ENCODE measurements at regions not wholly inside any gene's neighbourhood (a gene's known extent, or its start where the extent isn't known, plus 50 kb on each side); places are given as distances from the start of the nearest gene placed in this dataset.

GRCh38 chr10:6305401-6306321 lies 102.9 kb downstream of the PFKFB3 start:
- DNase-seq: no peak

GRCh38 chr10:6306917-6307316 lies 104.2 kb downstream of the PFKFB3 start:
- no peak for DNase-seq

- no peak for DNase-seq
Observed at GRCh38 chr10:6309816-6310215, 107.1 kb downstream of the PFKFB3 start.

DNA sequence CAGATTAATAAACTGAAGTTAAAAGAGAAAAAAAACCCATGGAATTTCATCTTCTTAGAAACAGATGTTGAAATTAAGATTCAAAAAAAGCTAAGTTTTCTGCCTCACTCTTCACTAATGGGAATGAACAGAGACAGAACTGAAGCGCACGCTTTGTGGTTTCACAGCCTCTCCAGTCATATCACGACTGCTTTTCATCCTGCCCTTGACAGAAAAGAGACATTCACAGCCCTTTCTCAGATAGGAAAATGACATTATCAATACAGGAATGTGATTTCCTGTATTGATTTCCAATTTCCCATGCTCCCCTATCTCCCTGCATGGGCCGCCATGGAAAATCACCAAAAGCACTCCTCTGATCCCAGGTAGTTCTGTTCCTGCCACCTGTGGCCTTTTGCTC lies 108.2 kb downstream of the PFKFB3 start:
- DNase-seq: no peak

DNA sequence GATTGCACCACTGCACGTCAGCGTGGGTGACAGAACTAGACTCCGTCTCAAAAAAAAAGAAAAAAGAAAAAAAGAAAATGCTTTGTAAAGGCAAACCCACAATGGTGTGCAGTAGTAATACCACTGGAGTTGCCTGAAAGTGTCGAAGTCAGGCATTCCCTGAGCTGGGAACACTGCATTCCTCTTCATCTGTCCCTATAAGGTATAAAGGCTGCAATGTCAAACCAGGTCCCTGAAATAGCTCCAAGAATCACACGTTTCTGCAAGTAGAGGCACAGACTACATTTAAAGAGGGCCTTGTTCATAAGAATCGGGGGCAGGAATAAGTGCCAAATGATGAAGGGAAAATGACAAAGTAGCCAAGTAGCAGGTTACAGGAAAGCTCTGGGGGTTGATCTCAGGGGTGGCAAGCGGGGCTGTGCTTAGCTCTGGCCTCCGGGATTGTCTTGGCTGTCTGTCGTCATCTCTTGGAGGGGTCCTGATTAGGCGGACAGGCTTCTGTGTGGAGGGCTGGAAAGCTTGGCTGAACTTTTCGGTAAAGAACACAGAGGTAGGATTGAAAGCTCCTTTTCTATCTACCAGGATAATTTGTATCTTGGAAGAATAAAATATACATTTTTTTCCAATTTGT lies 109.1 kb downstream of the PFKFB3 start:
- no peak for DNase-seq

DNA sequence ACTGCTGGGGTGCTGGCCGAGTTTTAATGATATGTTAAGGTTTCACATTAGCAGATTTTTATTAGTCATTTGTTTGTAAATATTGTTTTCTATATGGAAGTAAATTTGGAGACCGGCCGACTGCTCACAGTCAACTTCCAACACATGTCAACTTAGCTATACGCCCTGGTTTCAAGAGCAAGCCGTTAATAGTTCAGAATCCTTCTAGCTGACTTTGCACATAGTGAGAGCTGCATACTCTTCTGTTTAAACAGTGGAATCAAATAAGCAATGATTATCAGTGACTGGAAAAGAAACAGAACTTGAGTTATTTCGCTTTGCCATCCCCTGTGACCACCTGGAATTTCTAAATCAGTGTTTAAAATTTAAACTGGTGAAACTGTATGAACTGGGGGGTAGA lies 109.9 kb downstream of the PFKFB3 start:
- no peak for DNase-seq

DNA sequence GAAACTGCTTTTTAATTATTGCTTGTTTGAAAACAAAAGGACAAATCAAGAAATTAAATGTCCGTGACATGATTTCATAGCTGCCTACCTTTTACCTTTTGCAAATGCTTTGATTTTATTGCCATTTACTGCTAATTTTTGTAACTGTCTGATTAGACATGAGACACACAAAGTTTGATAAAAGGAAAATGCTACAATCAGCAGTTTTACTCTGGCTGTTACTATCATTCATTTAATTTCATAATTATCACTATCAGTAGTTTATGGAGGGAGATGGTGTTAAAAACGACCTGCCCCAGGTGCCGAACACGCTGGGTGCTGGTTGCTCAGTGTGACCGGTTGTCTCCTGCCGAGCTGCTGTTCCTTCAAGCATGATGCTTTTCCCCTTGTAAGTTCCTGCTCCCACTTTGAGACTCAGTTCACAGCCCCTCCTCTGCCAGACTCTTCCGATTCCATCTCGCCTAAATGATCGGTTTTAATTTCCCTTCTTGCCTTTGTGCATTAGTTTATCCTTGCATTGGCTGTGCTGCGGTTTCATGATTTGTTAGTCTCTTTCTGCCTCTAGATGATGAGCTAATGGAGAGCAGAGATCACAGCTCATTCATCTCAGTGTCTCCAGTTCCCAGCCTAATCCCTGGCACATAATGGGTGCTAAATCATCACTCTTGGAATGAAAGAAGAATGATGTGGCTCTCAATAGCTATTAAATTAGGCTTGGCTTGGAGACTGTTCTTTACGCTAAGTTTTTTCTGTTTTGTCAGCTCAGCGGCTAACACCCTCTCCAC lies 110.6 kb downstream of the PFKFB3 start:
- DNase-seq: no peak

DNA sequence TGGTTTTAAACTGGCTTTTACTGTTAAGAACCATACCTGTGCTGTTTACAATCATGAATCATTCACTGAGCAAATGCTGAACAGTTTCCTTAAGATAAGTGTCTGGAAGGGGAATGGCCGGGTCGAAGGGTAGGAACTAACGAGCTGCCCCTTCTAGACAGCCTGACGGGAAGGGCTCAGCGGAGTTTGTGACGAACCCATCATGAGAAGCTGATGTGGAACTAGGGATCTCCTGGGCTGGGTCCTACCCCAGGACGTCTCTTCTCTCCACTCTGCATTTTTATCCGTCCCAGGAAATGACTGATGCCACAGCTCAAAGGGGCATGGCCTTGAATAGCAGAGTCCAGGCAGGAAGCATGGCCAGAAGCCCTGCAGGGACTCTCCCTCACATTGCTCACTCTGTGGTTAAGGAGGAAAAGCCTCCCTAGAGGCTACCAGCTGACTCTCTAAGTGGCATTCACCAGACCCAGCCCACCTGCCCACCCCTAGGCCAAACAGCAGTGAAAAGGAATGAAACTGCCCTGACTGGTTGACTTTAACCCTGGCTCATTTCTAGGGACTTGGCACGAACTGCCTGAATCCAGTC lies 112.0 kb downstream of the PFKFB3 start:
- DNase-seq: no peak

DNA sequence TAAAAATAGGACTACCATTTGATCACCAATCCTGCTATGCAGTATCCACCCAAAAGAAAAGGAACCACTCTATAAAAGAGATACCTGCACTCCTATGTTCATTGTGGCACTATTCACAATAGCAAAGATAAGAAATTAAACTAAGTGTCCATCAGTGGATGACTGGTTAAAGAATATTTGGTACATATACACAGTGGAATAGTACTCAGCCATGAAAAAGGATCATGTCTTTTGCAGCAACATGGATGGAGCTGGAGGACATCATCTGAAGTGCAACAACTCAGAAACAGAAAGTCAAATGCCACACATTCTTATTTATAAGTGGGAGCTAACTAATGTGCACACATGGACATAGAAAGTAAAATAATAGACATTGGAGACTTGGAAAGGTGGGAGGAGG lies 116.4 kb downstream of the PFKFB3 start:
- no peak for DNase-seq

GRCh38 chr10:6320320-6321010 lies 117.7 kb downstream of the PFKFB3 start:
- no peak for DNase-seq

DNA sequence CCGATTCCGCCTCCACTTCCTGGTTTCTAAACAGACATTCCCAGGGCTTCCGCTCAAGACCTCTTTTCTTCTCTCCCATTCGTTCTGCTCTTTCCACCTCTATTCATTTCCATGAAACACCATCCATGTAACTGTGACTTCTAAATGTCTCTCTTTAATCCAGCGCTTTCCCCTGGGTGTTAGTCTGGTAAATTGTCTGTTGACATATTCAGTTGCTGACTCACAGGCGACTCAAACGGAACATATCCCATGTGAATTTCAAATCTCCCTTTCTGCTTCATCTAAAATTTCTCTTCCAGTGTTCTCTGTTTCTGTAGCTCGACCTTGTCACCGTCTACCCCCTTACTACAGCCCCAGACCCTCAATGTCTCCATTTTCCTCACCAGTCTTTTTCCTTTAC lies 119.1 kb downstream of the PFKFB3 start:
- no peak for DNase-seq

DNA sequence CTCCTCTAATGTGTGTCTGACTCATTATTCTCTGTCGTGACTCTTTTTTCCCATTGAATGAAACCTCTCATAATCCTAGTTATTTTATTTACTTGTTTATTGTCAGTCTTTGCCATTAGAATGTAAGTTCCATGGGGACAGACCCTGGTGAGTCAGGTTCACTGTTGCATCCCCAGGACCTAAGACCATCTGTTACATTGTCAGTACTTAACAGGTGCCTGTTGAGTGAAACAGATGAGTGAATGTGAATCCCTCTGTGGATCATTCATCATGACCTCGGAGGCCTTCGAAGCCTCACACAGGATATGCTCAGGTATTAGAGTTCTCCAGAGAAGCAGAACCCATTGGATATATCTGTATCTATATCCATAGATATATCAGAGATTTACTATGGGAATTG lies 120.1 kb downstream of the PFKFB3 start:
- no peak for DNase-seq

DNA sequence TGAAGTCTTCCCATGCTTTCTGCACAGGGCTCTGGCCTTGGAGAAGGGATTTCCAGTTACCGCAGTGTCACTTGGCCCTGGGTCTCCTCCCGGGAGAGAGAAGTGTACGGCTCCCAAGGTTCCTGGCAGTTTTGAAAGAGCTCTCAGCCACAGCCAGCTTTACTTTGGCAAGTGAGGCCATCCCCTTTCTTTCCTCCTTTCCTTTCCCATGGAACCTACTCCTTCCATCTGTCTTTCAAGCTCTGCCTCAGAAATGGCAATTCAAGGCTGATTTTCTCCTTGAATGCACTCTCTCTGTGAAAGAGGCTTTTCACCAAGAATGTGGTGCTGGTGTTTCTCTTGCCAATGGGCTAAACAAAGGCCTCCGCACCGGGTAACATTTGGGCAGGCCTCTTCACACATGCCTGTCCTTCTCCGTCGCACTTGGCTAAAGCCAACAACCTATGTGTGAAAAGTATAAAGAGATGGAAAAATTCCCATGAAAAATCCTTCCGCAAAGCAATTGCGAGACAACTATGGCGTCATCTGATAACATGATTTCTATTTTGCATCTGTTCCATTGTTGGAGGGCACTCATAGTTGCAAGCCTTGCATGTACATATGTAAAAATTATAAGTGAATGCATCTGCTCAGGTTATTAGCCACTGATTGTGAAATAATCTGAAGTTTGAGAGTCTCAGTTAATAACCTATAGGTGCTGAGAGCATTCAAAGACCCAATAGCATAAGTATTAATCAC lies 125.4 kb downstream of the PFKFB3 start:
- no peak for DNase-seq

- DNase-seq: no peak
Observed at GRCh38 chr10:6328699-6329423, 126.1 kb downstream of the PFKFB3 start.

DNA sequence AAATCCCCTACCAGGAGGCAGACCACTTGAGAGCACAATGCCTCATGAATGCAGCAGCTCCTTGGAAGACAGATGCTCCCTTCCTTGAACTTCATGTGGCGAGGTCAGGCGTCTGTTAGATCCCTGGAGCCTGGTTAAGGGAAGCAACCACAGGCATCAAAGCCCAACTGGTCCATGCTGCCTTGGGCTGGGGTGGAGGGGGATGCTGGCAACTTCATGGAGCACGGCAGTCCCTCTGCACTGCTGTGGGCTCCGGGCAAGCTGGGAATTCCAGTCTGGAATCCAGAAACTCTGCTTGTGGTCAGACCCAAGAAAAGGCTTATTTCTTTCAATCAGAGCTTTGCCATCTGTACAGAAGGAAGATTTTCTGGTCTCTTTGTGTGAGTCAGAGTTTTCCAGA lies 130.4 kb downstream of the PFKFB3 start:
- DNase-seq: no peak

- DNase-seq: no peak
Observed at GRCh38 chr10:6333973-6334372, 131.2 kb downstream of the PFKFB3 start.

DNA sequence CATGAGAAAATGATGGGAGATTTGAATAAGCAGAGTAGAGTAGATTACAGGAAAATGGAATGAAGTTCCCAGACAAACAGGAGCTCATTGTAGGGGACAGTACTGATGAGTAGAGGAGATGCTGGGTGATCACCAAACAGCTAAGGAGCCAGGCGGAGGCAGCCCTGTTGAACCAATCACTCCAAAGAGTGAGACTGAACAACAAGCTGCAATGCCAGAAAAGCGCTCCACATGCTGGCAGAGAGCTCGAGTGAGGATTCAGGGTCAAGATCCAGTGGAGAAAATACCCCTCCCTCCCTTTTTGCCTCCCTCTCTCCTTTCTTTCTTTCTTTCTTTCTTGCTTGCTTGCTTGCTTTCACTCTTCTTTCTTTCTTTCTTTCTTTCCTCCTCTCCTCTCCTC lies 133.3 kb downstream of the PFKFB3 start:
- DNase-seq: no peak

DNA sequence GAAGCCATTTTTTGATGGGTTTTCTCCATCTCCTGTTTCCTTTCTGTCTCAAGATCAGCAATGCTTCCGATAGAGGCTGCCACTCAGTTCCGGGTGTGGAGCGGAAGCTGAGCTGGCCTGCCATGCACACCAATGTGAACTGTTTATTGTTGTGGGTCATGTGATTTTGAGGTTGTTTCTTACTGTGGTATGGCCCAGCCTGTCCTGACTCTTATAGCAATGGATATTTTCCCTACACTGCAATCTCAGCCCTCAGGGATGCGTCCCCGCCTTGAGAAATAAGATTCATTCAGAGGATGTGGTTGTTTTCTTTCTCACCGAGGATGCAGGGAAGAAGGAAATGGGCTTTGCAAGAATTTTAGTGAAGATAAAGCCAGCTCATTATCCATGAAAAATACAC lies 134.7 kb downstream of the PFKFB3 start:
- DNase-seq: no peak

DNA sequence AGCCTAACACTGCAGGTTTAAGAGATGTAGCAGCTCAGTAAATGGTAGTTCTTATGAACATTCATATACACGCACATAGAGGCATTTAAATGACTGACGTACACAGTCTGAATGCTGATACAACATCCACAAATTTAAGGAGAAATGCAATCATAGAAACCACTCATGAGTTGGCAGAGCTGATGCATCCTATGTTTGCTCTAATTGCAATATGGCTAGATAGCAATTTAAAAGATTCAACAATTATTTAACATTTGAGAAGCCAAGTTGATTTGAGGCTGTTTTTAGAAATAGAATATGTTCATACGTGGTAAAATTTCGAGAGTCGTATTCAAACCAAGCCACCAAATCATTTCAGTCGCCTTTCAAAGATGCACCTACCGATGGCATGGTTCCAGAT lies 135.6 kb downstream of the PFKFB3 start:
- DNase-seq: no peak

- no peak for DNase-seq
Observed at GRCh38 chr10:6339891-6340290, 137.2 kb downstream of the PFKFB3 start.

DNA sequence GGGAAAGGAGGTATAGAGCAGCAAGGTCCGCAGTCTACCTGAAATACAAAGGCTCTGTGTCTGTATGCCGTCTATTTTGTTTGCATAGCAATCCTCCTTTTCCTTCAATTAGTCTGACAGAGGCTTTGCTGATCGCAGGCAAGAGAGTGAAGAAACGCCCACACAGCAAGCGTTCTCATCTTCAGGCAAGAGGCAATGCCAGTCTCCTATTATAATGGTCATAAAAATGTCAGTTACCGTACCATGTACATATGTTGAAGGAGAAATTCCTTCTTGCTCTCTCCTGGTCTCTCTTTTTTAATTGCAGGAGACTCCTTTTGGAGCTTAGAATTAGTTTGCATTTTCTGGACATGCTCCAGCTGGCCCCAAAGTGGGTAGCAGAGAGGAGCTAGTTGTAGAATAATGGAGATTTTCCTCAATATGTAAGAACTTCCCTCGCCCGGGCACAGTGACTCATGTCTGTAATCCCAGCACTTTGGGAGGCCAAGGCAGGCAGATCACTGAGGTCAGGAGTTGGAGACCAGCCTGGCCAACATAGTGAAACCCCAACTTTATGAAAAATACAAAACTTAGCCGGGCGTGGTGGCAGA lies 139.5 kb downstream of the PFKFB3 start:
- DNase-seq: peak in 1 of 3 experiments; percentile 56
